Transverse colon (tissue), 4 donors: ENCODE measurements at regions not wholly inside any gene's neighbourhood (a gene's known extent, or its start where the extent isn't known, plus 50 kb on each side); places are given as distances from the start of the nearest gene placed in this dataset.

Source experiments
- DNase-seq: peaks from one replicate; pipeline ENCODE4 v3.0.0-alpha.2; 2019
- H3K27ac ChIP-seq, 4 donors: fragments of 200-600 bp; sonication (generic); 2 replicates each; pipeline ENCODE4 v1.5.1; 2016 to 2018; ENCODE audit warnings: inconsistent platforms in 4 of 4
- H3K27me3 ChIP-seq: fragments of 200-600 bp; sonication (generic); 2 replicates; pipeline ENCODE4 v1.5.1; 2017; ENCODE audit warnings: inconsistent platforms
- H3K36me3 ChIP-seq, 4 donors: fragments of 200-600 bp; sonication (generic); 2 replicates each; pipeline ENCODE4 v1.5.1; 2017 to 2019; ENCODE audit warnings: inconsistent platforms in 4 of 4
- H3K4me1 ChIP-seq, 4 donors: fragments of 200-600 bp; sonication (generic); 2 replicates each; pipeline ENCODE4 v1.5.1; 2017 to 2020; ENCODE audit warnings: inconsistent platforms in 4 of 4
- H3K4me3 ChIP-seq, 4 donors: fragments of 200-600 bp; sonication (generic); 1 replicate in 1 of 4; 2 replicates in 3 of 4; pipeline versions ENCODE4 v1.5.1 to v1.6.1; 2017 to 2019; ENCODE audit warnings: inconsistent platforms in 4 of 4
- H3K9me3 ChIP-seq, 2 donors: fragments of 200-600 bp; sonication (generic); 2 replicates each; pipeline ENCODE4 v1.5.1; 2017 to 2019; ENCODE audit warnings: inconsistent platforms in 2 of 2
- CTCF ChIP-seq, 5 experiments: fragments of 200-600 bp in 3 of 5; fragments of 450-650 bp in 2 of 5; sonication (generic) in 3 of 5; IDR thresholded peaks; 1 replicate in 2 of 5; 2 replicates in 3 of 5; pipeline ENCODE4 v1.5.1; 2016 to 2017; ENCODE audit warnings: antibody characterized with exemption in 5 of 5, inconsistent platforms in 3 of 5, mild to moderate bottlenecking in 2 of 5, moderate library complexity in 1 of 5
- EP300 ChIP-seq: sonication (generic); formaldehyde crosslinking; IDR thresholded peaks from one replicate; pipeline ENCODE4 v1.6.1; 2017; ENCODE audit warnings: antibody characterized with exemption, low read depth
- POLR2A ChIP-seq: fragments of 450-650 bp; IDR thresholded peaks from one replicate; pipeline ENCODE4 v1.6.1; 2016; ENCODE audit warnings: antibody characterized with exemption, mild to moderate bottlenecking, moderate library complexity
- POLR2AphosphoS5 ChIP-seq, 3 donors: sonication (generic); formaldehyde crosslinking; IDR thresholded peaks; one replicate each; pipeline ENCODE4 v1.6.1; 2016; ENCODE audit warnings: antibody characterized with exemption in 3 of 3
- WGBS, 2 donors: methylation state at CpG; one replicate each; pipeline ENCODE4 v1.1.5; 2018; ENCODE audit warnings: low coverage in 1 of 2; 5-methylcytosine and 5-hydroxymethylcytosine counted together
- in situ Hi-C, 4 donors: fragments of 200-750 bp; cut with MboI; loops; one replicate each; pipeline versions ENCODE4 v1.15.0 to v1.15.1; 2017; ENCODE audit warnings: low sequenced_read_pairs in 3 of 4, low pct_ligation_motif_present in 1 of 4, low pct_unique_long_range_greater_than_20kb in 1 of 4
- intact Hi-C: fragments of 100-400 bp; cut with DNase I; formaldehyde crosslinking; loops from one replicate; pipeline ENCODE4 v1.15.1; 2023; ENCODE audit warnings: low total_unique reads

- Histone ChIP-seq H3K9me3 (no peaks in the 10 kb centered on the region), H3K27me3 (no peaks in the 10 kb centered on the region), H3K4me3 (no peak overlapping the region), H3K4me1 (no peaks in the 10 kb centered on the region), H3K27ac (no peak overlapping the region), H3K36me3 (no peaks in the 10 kb centered on the region)
- DNase-seq: no peak
- in situ Hi-C loops: no loop called here
- intact Hi-C loops: no loop called here
- TF ChIP-seq POLR2AphosphoS5 (IDR thresholded peaks at IDR 0.05) (no peak), EP300 (no peak), CTCF (IDR thresholded peaks at IDR 0.05) (no peak), POLR2A (no peak)
- WGBS, 2 donors: 38 to 73% methylated on average over 6 to 7 of the region's 7 CpGs
Measured at GRCh38 chr22:19593991-19594569, 69.9 kb upstream of the CLDN5 start.

GRCh38 chr22:19595532-19595931 is 71.3 kb upstream of the CLDN5 start:
- H3K27me3 ChIP-seq: no peaks in the 10 kb centered on the region
- H3K4me3 ChIP-seq: no peak overlapping the region
- H3K27ac ChIP-seq: no peak overlapping the region
- intact Hi-C loops (no loop called here), in situ Hi-C loops (no loop called here)
- no peaks in the 10 kb centered on the region for H3K36me3 ChIP-seq
- WGBS, 2 donors: 86 to 91% methylated on average over 7 of the region's 7 CpGs
- no peak for TF ChIP-seq EP300
- no peak for TF ChIP-seq POLR2A
- TF ChIP-seq CTCF (IDR thresholded peaks at IDR 0.05): no peak
- H3K9me3 ChIP-seq: no peaks in the 10 kb centered on the region
- DNase-seq: no peak
- no peaks in the 10 kb centered on the region for H3K4me1 ChIP-seq

- in situ Hi-C loops: no loop called here
- Histone ChIP-seq H3K36me3 (no peaks in the 10 kb centered on the region), H3K27ac (no peak overlapping the region), H3K27me3 (no peaks in the 10 kb centered on the region), H3K4me3 (no peak overlapping the region), H3K4me1 (no peaks in the 10 kb centered on the region), H3K9me3 (no peaks in the 10 kb centered on the region)
- no peak for DNase-seq
- intact Hi-C loops: no loop called here
- TF ChIP-seq CTCF (IDR thresholded peaks at IDR 0.05) (no peak), POLR2AphosphoS5 (IDR thresholded peaks at IDR 0.05) (no peak), POLR2A (no peak), EP300 (no peak)
- 43 to 75% methylated on average over 6 to 20 of the region's 20 CpGs for WGBS, 2 donors
Measured at GRCh38 chr22:19596680-19597398, 72.6 kb upstream of the CLDN5 start.

GRCh38 chr22:19597399-19597735 is 73.2 kb upstream of the CLDN5 start:
- Histone ChIP-seq H3K36me3 (no peaks in the 10 kb centered on the region), H3K9me3 (no peaks in the 10 kb centered on the region), H3K4me3 (no peak overlapping the region), H3K4me1 (no peaks in the 10 kb centered on the region), H3K27ac (no peak overlapping the region), H3K27me3 (no peaks in the 10 kb centered on the region)
- in situ Hi-C loops (no loop called here), intact Hi-C loops (no loop called here)
- DNase-seq: no peak
- WGBS, 2 donors: 46 to 49% methylated on average over 7 of the region's 7 CpGs
- TF ChIP-seq POLR2AphosphoS5 (IDR thresholded peaks at IDR 0.05) (no peak), POLR2A (no peak), CTCF (IDR thresholded peaks at IDR 0.05) (no peak), EP300 (no peak)
